Stimulated activated CD4-positive, alpha-beta T cell treated with anti-CD3 and anti-CD28 coated beads, Interleukin-15, amount 100 ng/mL, for 1 hour (primary cell): ENCODE measurements at regions not wholly inside any gene's neighbourhood (a gene's known extent, or its start where the extent isn't known, plus 50 kb on each side); places are given as distances from the start of the nearest gene placed in this dataset.

Experiments used
- DNase-seq, 2 donors: peaks; one replicate each; pipeline ENCODE4 v3.0.0-alpha.2; 2020; ENCODE audit warnings: low read depth in 1 of 2, low spot score in 1 of 2

- DNase-seq, result no peak
Observed at GRCh38 chr16:66150698-66151482, 215.6 kb upstream of the CDH5 start.

DNA sequence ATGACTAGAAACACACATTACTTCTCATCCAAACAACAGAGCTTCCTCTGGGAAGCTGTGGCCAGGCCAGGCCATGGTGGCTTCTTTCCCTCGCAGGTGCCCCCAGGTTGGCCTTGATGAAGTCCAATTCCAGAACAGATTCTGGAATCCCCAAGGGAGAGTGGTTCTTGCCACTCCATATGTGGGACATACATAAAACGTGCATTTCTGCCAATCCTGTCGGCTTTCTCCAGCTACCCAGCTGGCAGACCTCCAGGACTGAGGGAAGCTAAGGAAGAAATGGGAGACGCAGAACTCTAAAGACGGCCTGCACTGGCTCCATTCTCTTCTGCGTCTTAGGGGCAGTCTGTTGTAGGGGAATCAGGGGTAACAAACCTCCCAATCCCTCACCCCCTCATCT, 219.2 kb upstream of the CDH5 start:
- no peak for DNase-seq

GRCh38 chr16:66146798-66147197, 219.7 kb upstream of the CDH5 start:
- DNase-seq, result no peak

DNA sequence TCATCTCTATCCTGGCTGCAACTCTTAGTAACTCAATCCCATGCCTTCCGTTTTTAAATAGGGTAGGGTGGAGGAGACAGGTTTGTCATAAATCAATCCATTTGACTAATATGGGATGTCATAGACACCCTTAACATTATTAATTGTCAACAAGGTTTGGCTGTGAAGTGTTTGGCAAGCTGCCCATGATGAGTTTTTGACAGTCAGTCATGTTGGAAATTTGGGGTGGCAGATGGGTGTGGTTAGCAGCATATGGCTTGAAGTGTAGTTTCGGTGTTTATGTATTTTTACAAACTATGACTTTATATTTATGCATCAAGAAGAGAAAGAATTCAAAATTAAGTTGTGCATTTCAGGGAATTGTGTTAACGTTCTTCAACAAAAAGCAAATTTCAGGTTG, 221.8 kb upstream of the CDH5 start:
- no peak for DNase-seq

DNA sequence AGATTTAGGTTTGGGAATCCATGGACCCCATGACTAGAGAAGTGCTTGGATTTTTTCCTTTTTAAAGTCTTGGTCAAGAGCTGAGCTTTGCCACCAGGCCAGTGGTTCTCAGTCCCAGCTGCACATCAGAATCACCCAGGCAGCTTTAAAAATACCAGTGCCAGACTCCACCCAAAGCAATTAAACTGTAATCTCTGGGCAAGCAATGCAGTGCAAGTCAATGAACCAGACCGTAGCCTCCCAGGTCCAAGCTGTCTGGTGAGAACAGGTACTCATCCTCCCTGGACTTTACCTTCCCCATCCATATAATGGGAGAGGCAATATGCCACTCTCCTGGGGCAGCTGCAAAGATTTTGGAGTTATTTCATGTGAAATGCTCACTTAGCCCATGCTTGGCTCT, 223.1 kb upstream of the CDH5 start:
- no peak for DNase-seq

- DNase-seq, result no peak
Observed at GRCh38 chr16:66141885-66142284, 224.6 kb upstream of the CDH5 start.

- DNase-seq, result no peak
Observed at GRCh38 chr16:66137853-66138252, 228.6 kb upstream of the CDH5 start.

DNA sequence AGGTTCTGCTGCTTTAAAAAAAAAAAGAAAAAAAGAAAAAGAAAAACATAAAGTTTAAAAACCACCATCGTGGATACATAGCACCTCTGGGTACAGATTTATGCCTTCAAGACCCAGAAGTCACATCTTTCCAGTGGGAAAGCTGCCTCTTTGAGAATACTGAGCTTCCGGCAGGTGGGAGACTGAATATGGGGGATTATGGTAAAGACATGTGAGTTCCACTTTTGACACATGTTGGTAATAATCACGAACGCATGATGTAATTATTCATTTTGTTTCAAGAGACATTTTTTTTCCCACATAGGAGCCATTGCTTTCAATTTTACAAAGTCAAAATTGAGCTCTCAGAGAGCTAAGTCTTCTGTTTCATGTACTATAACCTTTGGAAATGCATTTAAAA, 229.7 kb upstream of the CDH5 start:
- DNase-seq, result no peak

- no peak for DNase-seq
Observed at GRCh38 chr16:66135838-66136237, 230.7 kb upstream of the CDH5 start.

- DNase-seq, result no peak
Observed at GRCh38 chr16:66135421-66135831, 231.1 kb upstream of the CDH5 start.

DNA sequence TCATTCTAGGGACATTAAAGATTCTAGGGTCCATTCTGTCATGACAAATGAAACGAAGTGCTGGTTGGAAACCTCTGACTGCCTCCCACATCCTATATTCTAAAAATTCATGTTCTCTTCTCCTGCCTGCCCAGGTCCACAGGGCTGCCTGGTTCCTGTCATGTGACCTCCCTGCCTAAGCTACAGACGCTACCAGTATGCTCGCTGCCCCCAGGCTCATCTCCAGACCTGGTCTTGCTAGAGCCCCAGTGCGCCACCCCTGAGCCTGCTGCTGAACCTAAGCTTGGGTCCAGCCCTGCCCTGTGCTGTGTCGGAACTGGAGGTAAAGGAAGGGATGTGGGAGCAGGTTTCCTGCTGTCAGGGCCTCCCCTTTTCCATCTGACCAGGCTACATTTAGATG, 231.6 kb upstream of the CDH5 start:
- no peak for DNase-seq

DNA sequence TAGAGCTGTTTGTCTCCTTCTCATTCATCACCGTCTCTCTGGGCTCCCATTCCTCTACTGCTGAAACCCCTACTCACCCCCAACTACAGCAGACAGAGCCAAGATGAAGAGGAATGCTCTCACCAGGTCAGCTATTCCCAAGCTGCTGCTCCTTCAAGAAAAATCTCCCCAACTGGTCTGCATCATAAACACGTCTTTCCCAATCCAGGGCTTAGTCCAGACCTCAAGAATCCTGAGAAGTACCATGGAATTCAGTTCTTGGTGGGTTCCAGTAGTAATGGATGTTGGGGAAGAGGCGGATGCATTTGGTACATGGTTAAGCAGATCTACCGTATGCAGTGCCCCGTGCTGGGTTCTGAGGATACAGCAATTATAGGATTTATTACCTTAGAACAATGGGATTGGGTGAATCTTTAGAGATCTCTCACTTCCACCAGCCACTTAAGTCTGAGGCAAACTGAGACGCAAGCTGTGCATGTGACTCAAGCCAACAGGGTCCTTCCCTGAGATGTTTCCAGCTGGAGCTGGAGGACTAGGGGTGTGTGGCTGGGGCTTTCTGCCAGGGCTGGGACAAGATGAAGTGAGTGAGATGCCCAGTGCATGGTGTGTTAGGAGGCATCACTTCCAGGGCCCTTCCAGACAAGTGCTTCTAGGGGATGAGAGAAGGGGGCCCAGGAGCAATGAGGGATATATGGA, 232.7 kb upstream of the CDH5 start:
- DNase-seq, result no peak

GRCh38 chr16:66131895-66132294, 234.6 kb upstream of the CDH5 start:
- no peak for DNase-seq

GRCh38 chr16:66131156-66131807, 235.2 kb upstream of the CDH5 start:
- DNase-seq, result no peak

- DNase-seq, result no peak
Observed at GRCh38 chr16:66130296-66130905, 236.1 kb upstream of the CDH5 start.

- no peak for DNase-seq
Observed at GRCh38 chr16:66129196-66129595, 237.3 kb upstream of the CDH5 start.

DNA sequence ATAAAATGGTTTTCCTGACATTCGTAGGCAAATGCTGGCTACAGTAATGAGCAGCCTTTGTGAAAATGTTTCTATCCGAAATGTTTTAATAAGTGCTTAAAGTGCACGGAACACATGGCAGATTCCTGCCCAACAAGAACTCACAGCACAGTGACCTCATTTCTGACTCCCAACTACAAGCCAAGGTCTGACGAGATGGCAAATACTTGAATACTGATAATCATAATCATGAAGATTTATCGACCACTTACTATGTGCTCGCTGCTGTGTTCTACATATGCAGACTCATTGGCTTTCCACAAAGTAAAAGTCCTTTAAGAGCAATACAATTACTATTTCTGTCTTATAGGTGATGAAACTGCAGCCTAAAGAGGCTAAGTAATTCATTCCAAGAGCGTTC, 238.1 kb upstream of the CDH5 start:
- no peak for DNase-seq

DNA sequence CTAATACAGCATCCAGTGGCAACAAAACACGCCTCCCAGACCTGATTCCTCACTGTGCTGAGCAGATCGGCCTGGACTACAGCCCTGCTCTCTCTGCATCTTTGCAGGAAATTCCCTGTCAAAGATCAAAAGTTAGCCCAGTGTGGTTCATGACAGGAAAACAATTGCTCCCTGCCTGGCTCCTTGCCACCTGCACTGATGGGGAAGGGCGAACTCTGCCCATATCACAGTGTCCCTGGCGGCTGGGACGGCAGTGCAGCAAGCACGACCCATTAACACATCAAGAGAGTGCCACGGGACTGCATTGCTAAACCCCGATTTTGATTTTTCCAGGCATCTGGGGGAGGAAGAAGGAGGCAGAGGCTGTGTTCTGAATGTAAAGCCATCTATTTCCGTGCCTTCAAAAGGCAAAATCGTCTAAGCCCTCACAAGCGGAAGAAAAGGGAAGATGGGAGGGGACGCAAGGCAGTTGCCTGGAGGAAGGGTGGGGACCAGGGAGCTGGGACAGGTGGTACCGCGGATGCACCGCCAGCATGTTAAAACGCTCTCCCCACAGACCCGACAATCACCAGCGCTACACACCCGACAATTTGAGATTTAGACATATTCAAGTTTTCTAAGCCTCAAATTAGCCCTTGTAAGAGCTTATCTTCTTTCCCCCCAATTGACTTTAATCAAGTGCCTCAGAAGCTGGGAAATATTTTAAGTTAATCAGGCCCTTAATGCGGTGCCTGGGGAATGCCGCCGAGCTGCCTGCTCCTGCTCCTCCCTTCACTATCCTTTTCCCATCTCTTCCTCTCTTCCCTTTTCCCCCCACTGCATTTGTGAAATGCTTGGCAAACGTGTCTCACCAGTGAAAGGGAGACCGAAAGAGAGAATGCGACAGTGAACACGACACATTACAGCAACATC, 238.8 kb upstream of the CDH5 start:
- DNase-seq, result no peak

DNA sequence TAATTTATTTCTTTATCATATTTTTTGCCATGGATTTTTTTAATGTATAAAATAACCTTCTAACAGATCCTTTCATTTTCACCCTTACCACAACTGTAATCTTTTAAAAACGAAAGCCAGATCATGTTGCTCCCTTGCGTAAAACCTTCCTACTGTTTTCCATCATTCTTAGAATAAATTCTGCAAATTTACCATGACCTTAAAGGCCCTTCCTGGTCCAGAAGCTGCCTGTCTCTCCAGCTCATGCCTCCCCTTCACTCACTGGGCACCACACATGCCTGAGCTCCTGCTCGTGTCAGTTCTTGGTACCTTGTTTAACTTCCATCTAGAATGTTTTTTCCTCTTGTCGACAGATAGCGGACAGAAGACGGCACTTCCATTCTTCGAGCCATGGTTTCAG, 245.0 kb upstream of the CDH5 start:
- no peak for DNase-seq

GRCh38 chr16:66120656-66121055, 245.8 kb upstream of the CDH5 start:
- DNase-seq, result no peak
